ENCODE measurements at regions not wholly inside any gene's neighbourhood (a gene's known extent, or its start where the extent isn't known, plus 50 kb on each side); places are given as distances from the start of the nearest gene placed in this dataset.

GRCh38 chr5:20985754-20986153, 997.8 kb upstream of the CDH18 start:
- TF ChIP-seq CTCF (IDR thresholded peaks at IDR 0.05; ENCODE audit: insufficient read depth, low read depth, low read length) (no peak), EZH2 (IDR thresholded peaks at IDR 0.05; ENCODE audit: insufficient read depth, low read length) (no peak)
